ENCODE measurements at regions not wholly inside any gene's neighbourhood (a gene's known extent, or its start where the extent isn't known, plus 50 kb on each side); places are given as distances from the start of the nearest gene placed in this dataset.

DNA sequence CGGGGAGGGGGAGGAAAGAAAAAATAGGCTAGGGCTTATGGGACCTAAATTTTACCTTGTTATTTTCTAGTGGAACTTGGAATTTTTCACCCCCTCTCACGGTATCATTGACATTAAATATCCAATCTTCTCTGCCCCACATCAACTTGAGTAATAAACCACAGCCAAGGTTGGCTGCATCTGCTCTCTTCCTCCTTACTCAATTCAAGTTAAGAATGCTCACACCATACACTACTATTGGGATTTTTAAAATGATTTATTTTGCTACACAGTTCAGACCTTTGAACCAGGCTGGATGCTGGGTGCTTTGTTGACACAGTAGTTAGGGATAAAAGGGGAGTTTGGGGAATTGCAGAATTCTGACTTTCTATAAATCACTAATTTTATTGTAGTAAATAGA, 78.2 kb upstream of the DHX15 start:
- ATAC-seq (ENCODE audit: low read depth) (no peak), DNase-seq (no peak)
- H3K36me3 ChIP-seq (ENCODE audit: control insufficient read depth, insufficient read depth, low read length): no peaks in the 10 kb centered on the region
- no peak overlapping the region for H2BK15ac ChIP-seq (ENCODE audit: low read depth, low read length)
- H2AK5ac ChIP-seq (ENCODE audit: low read depth, low read length): no peak overlapping the region
- no peak overlapping the region for H3K4ac ChIP-seq (ENCODE audit: low read depth, low read length)
- H3K27me3 ChIP-seq (ENCODE audit: control insufficient read depth, insufficient read depth, low read length): peaks cover 21% of the 10 kb centered on the region
- no peak overlapping the region for H3K14ac ChIP-seq (replicated peaks; ENCODE audit: low read depth, low read length)
- no peak overlapping the region for H2AFZ ChIP-seq (replicated peaks; ENCODE audit: low read length, poor library complexity)
- no peaks in the 10 kb centered on the region for H3K79me1 ChIP-seq (ENCODE audit: low read depth in 1 of 2, low read length in 2 of 2)
- H3K18ac ChIP-seq (ENCODE audit: low read depth, low read length): no peak overlapping the region
- dilution Hi-C loops (cut with HindIII; ENCODE audit: low sequenced_read_pairs, unreplicated experiment) (no loop called here), in situ Hi-C loops (cut with MboI; ENCODE audit: low sequenced_read_pairs) (no loop called here), intact Hi-C loops (cut with micrococcal nuclease) (loop anchor here (5.0 to 10.0 kb wide), 2 partner anchors 62 to 80 kb away; partner anchors contain the start of gene DHX15)
- H3K27ac ChIP-seq (ENCODE audit: insufficient read depth, low read length): no peak overlapping the region
- no peak overlapping the region for H2BK5ac ChIP-seq (ENCODE audit: low read depth, low read length, poor library complexity, severe bottlenecking)
- H4K91ac ChIP-seq (ENCODE audit: insufficient read depth, low read depth, low read length): no peak overlapping the region
- no peak overlapping the region for H3K4me3 ChIP-seq (ENCODE audit: insufficient read depth, low read depth, low read length)
- H4K5ac ChIP-seq (ENCODE audit: low read depth, low read length): no peak overlapping the region
- TF ChIP-seq RAD21 (IDR thresholded peaks at IDR 0.05; ENCODE audit: low read length) (no peak), MXI1 (IDR thresholded peaks at IDR 0.05; ENCODE audit: borderline replicate concordance, low read depth, low read length) (no peak), BHLHE40 (IDR thresholded peaks at IDR 0.05; ENCODE audit: low read depth, low read length) (no peak), SMC3 (IDR thresholded peaks at IDR 0.05; ENCODE audit: low read depth, low read length) (no peak), POLR2A (IDR thresholded peaks at IDR 0.05; ENCODE audit: low read depth, low read length) (no peak), MAFK (IDR thresholded peaks at IDR 0.05; ENCODE audit: low read depth, low read length) (no peak), CHD1 (IDR thresholded peaks at IDR 0.05; ENCODE audit: low read depth, low read length) (no peak), CEBPB (IDR thresholded peaks at IDR 0.05; ENCODE audit: low read depth, low read length) (no peak), FOS (IDR thresholded peaks at IDR 0.05; ENCODE audit: low read depth, low read length) (no peak)
- TF ChIP-seq, protein P1, sequence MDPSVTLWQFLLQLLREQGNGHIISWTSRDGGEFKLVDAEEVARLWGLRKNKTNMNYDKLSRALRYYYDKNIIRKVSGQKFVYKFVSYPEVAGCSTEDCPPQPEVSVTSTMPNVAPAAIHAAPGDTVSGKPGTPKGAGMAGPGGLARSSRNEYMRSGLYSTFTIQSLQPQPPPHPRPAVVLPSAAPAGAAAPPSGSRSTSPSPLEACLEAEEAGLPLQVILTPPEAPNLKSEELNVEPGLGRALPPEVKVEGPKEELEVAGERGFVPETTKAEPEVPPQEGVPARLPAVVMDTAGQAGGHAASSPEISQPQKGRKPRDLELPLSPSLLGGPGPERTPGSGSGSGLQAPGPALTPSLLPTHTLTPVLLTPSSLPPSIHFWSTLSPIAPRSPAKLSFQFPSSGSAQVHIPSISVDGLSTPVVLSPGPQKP (IDR thresholded peaks at IDR 0.05; ENCODE audit: borderline replicate concordance, low read depth, low read length): no peak
- TF ChIP-seq, protein P2, sequence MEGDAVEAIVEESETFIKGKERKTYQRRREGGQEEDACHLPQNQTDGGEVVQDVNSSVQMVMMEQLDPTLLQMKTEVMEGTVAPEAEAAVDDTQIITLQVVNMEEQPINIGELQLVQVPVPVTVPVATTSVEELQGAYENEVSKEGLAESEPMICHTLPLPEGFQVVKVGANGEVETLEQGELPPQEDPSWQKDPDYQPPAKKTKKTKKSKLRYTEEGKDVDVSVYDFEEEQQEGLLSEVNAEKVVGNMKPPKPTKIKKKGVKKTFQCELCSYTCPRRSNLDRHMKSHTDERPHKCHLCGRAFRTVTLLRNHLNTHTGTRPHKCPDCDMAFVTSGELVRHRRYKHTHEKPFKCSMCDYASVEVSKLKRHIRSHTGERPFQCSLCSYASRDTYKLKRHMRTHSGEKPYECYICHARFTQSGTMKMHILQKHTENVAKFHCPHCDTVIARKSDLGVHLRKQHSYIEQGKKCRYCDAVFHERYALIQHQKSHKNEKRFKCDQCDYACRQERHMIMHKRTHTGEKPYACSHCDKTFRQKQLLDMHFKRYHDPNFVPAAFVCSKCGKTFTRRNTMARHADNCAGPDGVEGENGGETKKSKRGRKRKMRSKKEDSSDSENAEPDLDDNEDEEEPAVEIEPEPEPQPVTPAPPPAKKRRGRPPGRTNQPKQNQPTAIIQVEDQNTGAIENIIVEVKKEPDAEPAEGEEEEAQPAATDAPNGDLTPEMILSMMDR (conservative IDR thresholded peaks at IDR 0.05; ENCODE audit: low read depth, low read length): no peak
- H3K56ac ChIP-seq (ENCODE audit: extremely low read depth, insufficient read depth, low read length): no peak overlapping the region
- ChIA-PET CTCF (no interaction called here), POLR2A (ENCODE audit: unreplicated experiment) (no interaction called here)
- H3K23ac ChIP-seq (ENCODE audit: low read depth, low read length): no peak overlapping the region
- H3K4me1 ChIP-seq (ENCODE audit: control insufficient read depth, insufficient read depth, low read length): peaks cover 11% of the 10 kb centered on the region
- no peaks in the 10 kb centered on the region for H3K9me3 ChIP-seq (ENCODE audit: control insufficient read depth, insufficient read depth, low read length)
- no peak overlapping the region for H2BK20ac ChIP-seq (ENCODE audit: low read depth, low read length)
- no CpG with 5 or more reads among the region's 2 CpGs for WGBS, 2 experiments (ENCODE audit: extremely low coverage in 2 of 2, insufficient read length in 1 of 2)
- H4K20me1 ChIP-seq (ENCODE audit: insufficient read depth, low read length): no peaks in the 10 kb centered on the region
- no peak overlapping the region for H2BK120ac ChIP-seq (ENCODE audit: low read depth, low read length)
- H3K4me2 ChIP-seq (ENCODE audit: low read depth, low read length): no peak overlapping the region
- no peak overlapping the region for H2AK9ac ChIP-seq (replicated peaks; ENCODE audit: low read depth, low read length, poor library complexity)
- no peak overlapping the region for H4K8ac ChIP-seq (ENCODE audit: low read depth in 2 of 2, low read length in 2 of 2)
- no TSS peak for BruUV-seq (replicated peaks)
- H3K9ac ChIP-seq (ENCODE audit: low read depth, low read length): no peak overlapping the region
- H3K9me1 ChIP-seq (ENCODE audit: insufficient read depth, low read length): no peaks in the 10 kb centered on the region; the same call in 1 of the 2 replicates

Measured in IMR-90 (cell line).